ENCODE measurements at regions not wholly inside any gene's neighbourhood (a gene's known extent, or its start where the extent isn't known, plus 50 kb on each side); places are given as distances from the start of the nearest gene placed in this dataset.

DNA sequence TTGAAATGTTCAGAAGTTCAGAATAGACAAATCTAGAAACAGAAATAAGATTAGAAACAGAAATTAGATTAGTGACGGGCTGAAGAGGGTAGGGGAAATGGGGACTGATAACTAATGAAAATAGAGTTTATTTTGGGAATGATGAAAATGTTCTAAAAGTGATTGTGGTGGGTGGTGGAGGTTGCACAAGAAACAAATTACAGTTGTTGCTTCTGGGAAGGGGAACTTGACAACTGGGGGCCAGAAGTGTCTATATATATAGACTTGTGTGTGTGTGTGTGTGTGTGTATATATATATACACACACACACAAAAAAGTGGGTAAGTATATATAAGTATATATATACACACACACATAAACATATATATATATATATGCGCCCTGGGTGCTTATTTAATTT lies 86.5 kb upstream of the RREB1 start:
- TF ChIP-seq EZH2 (IDR thresholded peaks at IDR 0.05; ENCODE audit: borderline replicate concordance, low read depth, low read length, poor library complexity, severe bottlenecking), result no peak
- TF ChIP-seq, protein P1, sequence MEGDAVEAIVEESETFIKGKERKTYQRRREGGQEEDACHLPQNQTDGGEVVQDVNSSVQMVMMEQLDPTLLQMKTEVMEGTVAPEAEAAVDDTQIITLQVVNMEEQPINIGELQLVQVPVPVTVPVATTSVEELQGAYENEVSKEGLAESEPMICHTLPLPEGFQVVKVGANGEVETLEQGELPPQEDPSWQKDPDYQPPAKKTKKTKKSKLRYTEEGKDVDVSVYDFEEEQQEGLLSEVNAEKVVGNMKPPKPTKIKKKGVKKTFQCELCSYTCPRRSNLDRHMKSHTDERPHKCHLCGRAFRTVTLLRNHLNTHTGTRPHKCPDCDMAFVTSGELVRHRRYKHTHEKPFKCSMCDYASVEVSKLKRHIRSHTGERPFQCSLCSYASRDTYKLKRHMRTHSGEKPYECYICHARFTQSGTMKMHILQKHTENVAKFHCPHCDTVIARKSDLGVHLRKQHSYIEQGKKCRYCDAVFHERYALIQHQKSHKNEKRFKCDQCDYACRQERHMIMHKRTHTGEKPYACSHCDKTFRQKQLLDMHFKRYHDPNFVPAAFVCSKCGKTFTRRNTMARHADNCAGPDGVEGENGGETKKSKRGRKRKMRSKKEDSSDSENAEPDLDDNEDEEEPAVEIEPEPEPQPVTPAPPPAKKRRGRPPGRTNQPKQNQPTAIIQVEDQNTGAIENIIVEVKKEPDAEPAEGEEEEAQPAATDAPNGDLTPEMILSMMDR (conservative IDR thresholded peaks at IDR 0.05; ENCODE audit: low read depth, low read length), result no peak
